ENCODE measurements at regions not wholly inside any gene's neighbourhood (a gene's known extent, or its start where the extent isn't known, plus 50 kb on each side); places are given as distances from the start of the nearest gene placed in this dataset.
A peak's percentile ranks its signal among the peaks of the same experiment; 100 is the strongest.

DNA sequence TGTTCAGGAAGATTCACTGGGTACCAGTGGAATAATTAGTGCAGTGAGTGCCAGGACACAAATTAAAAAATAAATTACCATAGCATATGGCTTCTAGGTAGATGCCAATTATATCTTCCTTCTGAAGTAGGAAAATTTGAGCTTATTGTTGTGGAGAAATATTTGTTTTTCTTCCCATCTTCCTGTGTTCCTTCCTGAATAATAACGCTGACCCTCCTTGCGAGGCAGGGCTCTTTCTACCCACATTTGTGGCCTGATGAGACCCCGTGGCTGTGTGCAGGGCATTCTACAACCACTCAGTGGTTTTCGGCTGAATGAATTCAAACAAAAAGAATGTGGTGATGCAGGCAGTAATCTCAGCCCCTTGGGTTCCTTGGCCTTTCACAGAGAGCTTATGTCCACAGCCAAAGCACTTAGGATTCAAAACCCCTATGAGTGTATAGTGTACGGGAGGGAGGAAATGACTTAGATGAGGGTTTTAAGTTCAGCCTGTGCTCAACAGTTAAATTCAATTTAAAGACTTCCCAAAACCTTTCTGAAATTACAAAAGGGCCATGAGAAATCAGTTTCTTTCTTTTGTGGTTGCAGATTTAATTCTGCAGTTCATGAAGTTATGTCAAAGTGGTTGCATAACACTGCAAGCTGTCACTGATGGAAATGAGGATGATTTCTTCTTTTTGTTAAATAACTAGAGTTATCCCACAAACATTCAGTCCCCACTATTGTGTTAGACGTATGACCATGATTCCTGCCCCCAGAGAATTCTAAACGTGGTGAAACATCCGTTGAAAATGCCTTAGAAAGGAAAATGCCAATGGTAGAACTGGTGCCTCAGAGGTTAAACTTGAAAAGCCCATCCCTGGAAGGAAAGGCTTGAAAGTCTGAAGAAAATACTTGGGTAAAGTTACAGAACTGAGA, 255.3 kb downstream of the FZD1 start:
- DNase-seq (ENCODE audit: low read depth) = peak; percentile 89

DNA sequence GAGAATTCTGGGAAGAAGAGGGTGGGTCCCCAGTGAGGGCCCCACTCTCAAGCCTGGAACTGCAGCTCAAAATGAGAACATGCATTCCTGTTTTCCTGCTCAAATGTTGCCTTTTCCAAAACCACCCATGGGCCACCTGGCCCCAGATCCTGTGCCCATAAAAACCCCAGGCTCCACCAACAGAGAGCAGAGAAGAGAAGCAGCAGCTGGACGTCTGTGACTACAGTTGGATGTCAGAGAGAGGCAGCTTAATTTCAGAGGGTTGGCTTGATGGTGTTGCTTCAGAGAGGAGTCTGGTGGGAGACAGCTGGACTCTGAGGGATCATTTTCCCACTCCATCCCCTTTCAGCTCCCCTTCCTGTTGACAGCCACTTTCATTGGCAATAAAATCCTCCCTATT, 256.4 kb downstream of the FZD1 start:
- no peak for DNase-seq (ENCODE audit: low read depth)

DNA sequence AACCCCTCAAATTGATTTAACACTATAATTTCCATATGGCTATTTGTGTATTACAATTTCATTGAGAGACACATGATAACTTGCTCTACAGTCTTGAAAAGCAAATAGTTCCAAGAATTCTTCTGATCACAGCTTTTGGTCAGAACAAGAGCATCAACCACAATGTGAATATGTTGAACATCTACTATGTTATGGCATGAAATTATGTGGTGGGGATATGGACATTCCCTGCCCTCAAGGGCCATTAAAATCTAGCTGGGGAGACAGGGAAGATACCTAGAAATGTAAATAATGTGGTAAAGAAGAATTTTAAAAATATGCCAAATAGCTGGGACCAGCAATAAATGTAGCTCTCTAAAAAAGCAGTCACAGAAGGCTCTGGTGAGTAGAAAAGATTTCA, 262.2 kb downstream of the FZD1 start:
- DNase-seq (ENCODE audit: low read depth) = no peak

DNA sequence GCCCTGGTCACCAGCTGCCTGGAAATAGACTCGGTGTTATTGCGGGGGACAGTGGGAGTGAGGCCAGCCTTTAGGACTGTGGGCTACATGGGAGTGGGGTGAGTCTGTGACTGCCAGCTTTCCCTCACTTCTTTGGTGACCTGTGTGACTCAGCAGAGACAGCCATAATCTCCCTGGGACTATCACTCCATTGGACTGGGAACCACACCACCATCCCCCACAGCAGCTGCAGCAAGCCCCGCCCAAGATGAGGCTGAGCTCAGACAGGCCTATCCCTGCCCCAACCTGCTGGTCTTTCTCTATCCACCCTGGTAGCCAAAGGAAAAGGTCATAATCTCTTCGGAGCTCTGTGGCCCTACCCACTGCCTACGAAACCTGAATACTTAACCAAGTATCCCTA, 263.2 kb downstream of the FZD1 start:
- DNase-seq (ENCODE audit: low read depth) = no peak

DNA sequence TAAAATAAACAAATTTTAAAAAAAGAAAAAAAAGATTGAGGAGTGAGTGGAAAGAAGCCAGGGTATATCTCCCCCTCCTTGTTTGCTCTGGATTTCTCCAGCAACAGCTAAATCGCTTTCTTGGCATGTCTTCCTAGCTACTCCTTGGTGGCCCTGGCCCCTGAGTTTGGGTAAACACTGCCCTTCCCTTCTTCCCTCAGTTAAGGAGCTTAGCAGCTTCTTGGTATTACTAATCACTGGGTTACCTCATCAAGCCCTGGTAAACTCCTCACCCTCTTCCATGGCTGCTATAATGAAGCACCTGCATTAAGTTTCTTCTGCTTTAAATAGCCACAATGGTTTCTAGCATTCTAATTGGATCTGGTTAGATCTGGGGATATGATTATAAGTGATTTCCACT, 269.8 kb downstream of the FZD1 start:
- no peak for DNase-seq (ENCODE audit: low read depth)

DNA sequence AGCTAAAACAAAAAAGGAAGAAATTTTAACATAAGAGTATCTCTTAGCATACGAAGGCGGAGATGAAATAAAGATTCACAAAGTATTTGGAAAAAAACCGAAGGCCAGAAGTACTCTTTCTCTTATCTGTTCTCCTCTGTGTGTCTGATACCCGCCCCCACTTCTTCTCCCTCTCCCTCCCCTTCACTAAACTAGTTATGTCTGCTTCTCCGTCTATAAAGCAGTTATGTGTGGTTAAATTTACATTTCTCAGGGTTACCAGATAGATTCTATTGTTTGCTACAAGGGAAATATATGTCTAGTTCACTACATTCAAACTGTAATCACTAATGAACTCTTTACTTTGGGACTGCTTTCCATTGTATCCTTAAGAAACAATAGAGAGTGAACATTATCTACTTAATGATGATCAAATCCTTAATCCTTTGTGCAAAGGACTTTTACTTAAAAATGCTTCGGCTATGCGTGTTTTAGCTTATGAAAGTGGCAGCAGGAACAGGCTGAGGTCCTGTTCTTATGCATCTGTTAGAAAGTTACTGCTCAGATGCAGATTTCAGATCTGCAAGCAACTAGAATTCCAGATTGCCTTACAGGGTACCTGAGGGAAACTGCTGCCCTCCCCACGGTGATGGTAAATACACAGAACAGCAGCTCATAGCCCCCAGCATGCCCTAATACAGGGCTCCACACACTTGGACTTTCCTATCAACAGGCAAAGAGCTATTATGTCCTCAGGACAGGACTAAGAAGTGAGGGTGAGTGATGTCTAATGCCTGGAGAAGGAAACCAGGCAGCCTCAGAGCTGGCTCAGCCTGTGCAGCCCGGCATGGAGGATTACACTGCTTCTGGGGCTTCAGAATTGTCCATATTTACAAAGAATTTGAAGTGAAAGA, 273.3 kb downstream of the FZD1 start:
- DNase-seq (ENCODE audit: low read depth) = no peak

DNA sequence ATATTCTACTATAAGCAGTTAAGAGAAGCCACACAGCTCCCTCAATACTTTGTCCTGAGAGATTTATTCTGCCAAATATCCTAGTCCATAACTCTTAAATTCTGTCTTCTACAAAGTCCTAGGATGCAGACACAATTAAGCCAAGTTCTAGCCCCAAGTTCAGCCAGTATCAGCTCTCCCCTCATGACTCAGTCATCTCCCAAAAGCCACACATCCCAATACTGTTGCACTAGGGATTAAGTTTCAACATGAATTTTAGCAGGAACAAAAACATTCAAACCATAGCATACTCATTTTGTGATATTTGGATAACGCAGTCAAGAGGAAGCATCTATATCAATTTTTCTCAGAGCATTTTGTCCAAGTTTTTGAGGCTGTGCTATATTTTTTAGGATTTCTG, 277.4 kb downstream of the FZD1 start:
- DNase-seq (ENCODE audit: low read depth) = no peak

DNA sequence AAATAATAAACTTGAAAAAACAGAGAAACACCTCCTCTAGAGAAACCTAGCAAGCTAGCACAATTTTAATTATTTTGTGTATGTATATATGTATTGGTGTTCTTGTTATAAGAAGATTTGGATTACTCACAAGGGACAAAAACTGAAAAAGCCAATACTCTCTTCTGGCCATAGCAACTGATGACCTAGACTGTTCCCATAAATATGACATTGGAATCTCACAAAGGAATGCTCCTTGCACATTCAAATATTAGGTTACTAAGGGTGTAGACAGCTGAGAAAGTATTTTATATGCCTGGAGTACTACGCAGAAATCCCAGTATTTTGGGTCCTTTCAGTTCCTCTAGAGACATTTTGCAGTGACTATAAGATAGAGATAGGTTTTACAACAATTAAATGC, 279.4 kb downstream of the FZD1 start:
- no peak for DNase-seq (ENCODE audit: low read depth)

DNA sequence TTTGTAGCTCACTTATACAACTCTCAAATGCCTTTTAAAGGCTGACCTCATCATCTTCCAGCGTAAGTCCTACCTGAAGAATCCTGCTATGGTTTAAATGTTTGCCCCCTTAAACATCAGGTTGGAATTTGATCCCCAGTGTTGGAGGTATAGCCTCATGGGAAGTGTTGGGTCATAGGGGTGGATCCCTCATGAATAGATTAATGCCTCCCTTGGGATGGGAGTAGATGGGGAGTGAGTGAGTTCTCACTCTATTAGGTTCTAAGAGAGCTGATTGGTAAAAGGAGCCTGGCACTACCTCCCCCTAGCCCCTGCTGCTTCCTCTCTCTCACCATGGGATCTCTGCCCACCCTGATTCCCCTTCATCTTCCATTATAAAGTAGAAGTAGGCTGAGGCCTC, 285.6 kb downstream of the FZD1 start:
- DNase-seq (ENCODE audit: low read depth) = no peak

DNA sequence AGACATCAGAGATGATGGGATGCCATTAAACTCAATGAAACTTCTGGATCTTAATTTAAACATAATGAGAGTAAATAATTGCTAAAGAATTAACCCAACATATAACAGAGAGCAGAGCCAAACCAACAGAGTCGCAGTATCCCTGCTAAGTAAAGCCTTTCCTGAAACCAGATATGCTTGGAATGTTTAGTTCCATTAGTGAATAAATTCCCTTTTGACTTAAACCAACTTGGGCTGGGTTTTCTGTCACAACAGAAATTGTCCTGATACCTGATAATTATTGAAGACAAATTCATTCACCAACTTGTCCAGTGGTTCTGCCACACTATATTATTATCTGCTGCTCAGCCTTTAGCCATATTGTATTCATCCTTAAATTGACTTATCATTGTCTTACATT, 286.7 kb downstream of the FZD1 start:
- peak; percentile 11 for DNase-seq (ENCODE audit: low read depth)

DNA sequence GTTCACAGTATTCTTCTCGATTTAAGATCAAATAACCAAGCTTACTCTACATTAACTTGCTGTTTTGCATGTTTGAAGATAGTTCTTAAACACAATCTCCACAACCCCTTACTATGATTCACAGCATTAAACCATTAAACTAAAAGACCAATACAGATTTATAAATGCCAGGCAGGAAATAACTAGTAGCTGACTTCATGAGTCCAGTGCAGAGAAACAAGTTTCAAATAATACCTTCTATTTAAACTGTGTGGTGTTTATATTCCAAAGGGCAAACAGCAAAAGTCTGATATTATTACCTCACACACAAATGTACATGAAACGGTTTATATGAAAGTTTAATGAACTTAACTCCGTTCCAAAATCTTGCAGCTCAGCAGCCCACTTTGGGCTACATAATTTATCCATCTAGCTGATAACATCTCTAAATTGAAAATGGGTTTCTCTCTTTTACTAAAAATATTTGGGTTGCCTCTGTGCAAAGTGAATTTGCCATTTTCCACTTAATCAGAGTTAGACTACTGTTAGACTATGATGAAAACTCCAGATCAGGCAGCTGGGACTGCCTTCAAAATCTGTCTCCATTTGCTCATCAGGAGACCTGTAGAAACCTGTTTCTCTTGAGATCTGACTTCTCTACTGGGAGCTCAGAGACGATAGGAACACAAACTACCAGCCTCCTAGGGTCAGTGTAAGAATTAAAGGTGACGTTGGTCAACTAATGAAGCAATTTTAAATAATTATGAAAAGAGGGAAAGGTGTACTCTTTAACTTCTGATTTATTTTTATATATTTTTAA, 287.3 kb downstream of the FZD1 start:
- DNase-seq (ENCODE audit: low read depth) = peak; percentile 16

DNA sequence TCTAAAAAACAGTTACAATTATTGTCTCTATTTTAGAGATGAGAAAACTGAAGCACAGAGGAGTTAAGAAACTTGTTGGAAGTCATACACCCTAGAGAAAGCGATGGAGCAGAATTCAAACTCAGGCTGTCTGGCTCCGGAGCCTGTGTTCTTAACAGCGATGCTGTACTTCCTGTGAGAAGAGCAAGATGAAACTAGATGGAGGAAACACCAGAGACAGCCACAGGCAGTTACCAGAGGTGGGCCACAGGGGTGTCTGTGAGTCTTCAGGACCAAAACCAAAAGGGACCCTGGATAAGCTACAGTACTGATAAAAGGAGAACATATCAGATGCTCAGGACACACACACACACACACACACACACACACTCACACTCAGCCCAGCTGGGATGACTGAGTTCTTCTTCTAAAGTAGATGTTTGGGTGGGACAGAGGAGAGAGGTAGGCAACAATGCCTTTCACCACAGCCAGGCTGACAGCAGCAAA, 289.2 kb downstream of the FZD1 start:
- no peak for DNase-seq (ENCODE audit: low read depth)

DNA sequence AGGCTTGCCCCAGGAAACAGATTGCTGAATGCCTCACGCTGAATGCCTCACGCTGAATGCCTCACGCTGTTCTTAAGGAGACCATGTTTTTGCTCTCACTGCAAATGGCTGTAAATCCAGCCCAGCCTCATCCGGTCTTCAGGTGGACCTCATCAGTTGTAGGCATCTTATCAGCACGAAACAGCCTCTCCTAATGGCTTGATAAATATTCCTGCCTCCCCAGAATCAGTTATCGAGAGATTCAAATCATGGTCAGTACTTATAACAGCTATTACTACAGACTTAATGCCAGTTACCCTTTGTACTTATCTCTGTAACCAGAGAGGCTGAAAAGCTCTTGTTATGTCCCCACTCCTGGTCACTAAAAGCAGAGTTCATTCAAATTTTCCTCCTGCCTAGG, 290.6 kb downstream of the FZD1 start:
- DNase-seq (ENCODE audit: low read depth) = no peak

DNA sequence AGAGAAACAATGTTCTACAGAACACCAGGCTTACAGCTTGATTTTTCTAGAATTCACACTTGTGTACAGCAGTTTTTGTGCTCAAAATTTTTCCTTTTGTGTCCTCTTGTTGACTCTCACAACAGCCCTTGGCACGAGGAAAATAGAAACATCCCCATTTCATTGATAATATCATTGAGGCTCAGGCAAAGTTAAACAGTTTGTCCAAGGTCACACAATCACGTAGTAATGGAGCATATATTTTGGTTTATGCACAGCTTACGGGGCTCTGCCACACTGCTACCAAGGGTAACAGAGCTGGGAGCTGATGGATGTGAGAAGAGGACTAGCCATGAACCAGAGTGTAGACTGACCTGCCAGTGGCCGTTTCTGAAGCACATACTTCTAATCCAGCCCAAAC, 292.0 kb downstream of the FZD1 start:
- no peak for DNase-seq (ENCODE audit: low read depth)

DNA sequence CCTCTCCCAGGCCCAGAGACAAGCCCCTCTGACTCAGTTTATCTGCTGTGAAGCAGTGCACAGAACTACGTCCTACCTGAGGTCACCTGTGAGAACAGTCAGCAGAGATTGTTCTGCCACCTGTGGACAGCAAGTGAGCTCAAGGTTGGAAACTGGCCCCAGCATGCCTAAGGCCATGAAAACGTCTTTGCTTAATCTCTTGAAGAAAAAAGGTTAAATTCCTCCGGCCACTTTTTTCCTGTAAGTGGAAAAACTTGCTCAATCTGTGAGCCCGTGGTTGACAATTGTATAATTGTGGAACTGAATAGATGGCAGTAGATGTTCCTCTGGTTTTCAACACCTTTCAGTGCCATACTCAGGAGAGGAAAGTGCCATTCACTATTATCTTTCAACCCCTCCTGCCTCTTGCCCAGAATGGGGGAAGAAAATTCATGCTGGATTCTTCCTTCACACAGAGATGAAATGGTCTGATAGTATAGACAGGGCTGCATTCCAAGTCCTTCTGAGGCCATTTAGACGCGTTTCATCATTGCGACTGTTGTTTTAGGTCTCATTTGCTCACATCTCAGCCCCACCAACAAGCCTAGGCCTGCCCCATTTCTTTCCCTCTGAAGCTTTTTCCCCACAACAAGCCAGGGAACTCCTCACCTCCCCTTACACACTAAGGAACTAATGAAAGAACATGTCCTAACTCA, 292.9 kb downstream of the FZD1 start:
- peak; percentile 59 for DNase-seq (ENCODE audit: low read depth)

DNA sequence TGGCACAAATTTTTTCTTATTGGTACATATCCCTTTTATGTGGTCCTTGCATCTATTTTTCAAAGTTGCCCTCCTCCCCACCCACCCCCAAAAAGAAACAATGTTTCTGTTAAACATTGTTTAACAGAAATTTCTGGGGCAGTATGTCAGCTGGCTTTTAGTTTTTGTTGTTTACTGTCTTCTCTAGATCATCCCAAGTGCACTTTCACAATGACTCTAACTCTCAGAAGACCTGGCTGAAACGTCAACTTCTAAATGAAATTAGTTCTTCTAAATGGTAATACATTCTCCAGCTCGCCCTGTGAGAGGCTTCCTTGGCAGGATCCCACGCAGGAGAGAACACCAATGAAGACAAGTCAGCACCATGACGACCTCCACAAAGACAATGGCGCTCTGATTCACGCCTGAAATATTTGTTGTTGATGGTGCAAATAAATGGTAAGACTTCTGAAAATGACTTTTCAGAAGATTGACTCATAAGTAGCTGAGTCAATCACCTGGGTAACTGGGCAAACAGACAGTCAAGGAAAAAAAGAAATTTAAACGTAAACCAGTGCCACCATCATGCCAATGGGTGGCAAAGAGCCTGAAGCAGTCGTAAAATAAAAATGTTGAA, 293.7 kb downstream of the FZD1 start:
- DNase-seq (ENCODE audit: low read depth) = peak; percentile 99

DNA sequence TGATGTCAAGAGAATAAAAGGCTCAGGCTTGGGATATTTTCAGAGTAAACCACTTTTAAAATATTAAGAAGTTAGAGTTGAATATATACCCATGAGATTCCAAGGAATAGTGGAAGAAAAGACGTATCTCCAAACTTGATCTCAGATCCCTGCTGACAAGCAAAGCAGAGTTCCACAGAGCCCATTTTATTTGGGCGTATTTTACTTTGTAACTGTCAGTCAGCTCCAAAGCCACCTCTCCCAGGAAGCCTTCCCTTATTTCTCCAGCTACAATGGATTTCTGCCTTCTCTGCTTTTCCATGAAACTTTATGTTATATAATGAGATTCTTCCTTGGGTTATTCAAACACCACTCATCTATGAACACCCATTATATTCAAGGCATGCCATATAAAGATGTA, 295.7 kb downstream of the FZD1 start:
- DNase-seq (ENCODE audit: low read depth) = no peak

DNA sequence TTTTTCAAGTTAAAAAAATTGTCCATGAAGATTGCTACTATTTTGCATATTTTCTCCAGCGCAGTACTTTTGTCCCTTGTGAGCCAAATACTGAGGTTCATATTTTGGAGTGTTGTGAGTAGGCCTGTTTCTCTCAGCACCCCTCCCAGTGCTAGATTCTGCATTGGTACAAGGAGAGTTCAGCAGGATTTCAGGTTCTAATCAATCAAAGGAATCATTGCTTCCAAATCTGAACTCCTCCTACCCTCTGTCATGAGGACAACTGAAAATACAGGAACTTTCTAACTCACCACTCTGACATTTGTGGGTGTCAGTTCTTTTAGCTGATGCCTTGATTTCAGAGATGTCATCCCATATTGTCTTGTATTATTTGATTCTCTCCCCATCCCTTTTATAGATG, 299.9 kb downstream of the FZD1 start:
- DNase-seq (ENCODE audit: low read depth) = no peak

DNA sequence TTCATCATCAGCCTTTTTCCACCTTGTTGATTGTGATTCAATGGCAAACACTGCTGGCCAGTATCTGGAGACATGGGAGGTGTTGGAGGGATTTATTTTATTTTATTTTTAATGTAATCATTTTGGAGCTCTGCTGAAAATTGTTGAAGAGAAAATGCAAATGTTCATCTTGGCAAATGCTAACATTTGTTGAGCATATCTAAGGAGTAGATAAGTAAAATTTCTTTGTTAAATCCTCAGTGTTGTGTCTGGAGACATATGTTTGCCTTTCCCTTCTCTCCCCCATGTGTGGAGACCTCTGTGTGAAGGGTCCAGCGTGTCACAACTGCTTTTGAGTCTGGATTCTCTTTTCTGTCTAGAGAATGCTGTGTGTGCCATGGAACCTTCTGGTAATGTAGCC, 300.3 kb downstream of the FZD1 start:
- DNase-seq (ENCODE audit: low read depth) = no peak

DNA sequence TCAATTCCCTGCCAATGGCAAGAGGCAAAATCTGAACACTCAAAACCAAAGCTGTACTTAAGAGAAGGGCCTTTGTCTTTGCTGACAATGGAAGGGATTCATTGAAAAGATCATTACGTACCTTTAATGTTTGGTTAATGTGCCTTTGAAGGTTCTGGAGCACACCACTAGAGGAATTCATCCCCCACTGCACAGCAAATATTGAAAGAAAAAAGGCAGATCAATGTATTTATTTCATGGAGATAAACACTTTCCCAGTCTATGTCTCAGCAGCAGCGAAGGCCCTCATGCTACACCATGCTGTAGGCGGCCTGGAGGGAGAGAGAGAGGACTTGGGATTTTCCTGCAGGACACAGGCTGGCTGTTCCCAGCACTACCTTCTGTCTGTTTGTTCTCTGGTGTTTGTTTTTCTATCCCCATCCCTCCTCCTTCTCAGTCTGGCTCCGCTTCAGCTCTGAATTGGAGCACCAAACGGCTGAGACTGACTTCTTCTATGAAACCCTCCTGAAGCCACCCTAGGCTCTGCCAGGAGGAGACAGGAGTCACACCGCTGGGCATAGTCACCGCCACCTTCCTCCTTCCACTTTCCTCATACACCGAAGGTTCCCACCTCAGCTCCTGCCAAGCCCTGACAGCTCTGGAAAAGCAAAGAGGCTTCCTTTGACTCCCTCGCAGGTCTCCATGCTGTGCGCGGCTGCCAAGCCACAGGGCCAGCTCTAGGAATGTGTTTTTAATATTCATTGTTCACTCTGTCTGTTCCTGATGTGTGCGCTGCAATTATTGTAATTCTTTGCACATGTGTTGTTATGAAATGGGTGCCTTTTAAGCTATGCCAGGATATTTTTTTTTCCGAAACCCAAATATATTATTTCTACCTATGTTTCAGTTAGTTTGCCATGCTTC, 301.5 kb downstream of the FZD1 start:
- no peak for DNase-seq (ENCODE audit: low read depth)

Data from renal cortical epithelial cell (primary cell).